Calu3 (cell line): ENCODE measurements at regions not wholly inside any gene's neighbourhood (a gene's known extent, or its start where the extent isn't known, plus 50 kb on each side); places are given as distances from the start of the nearest gene placed in this dataset.

Experiments
- BruUV-seq: library from RNA; stranded (reverse); fragments of 400-500 nt; replicated peaks from 2 replicates; lab custom pipeline; 2021; lab: Mats Ljungman, UMichigan
- CTCF ChIA-PET: fragments of 300-600 bp; sonication (Branson Sonifier 250); formaldehyde crosslinking; loops from one replicate; lab custom pipeline; 2022; ENCODE audit warnings: antibody characterized with exemption; lab: Charles Lee
- DNase-seq: peaks from one replicate; pipeline ENCODE4 v3.0.0; 2022
- H3K27ac Mint-ChIP-seq: one replicate; pipeline ENCODE4 v1.8.0; 2022; ENCODE audit warnings: mixed read lengths; ENCODE audit not compliant: unreplicated experiment
- H3K27me3 Mint-ChIP-seq: one replicate; pipeline ENCODE4 v1.8.0; 2022; ENCODE audit warnings: mixed read lengths; ENCODE audit not compliant: unreplicated experiment
- H3K36me3 Mint-ChIP-seq: one replicate; pipeline ENCODE4 v1.8.0; 2022; ENCODE audit warnings: mild to moderate bottlenecking, moderate library complexity, mixed read lengths; ENCODE audit not compliant: insufficient read depth, unreplicated experiment
- H3K4me1 Mint-ChIP-seq: one replicate; pipeline ENCODE4 v1.8.0; 2022; ENCODE audit warnings: mild to moderate bottlenecking, low read depth, mixed read lengths; ENCODE audit not compliant: unreplicated experiment
- H3K4me3 Mint-ChIP-seq: one replicate; pipeline ENCODE4 v1.8.0; 2022; ENCODE audit warnings: mild to moderate bottlenecking, low read depth, moderate library complexity, mixed read lengths; ENCODE audit not compliant: unreplicated experiment
- H3K9me3 Mint-ChIP-seq: one replicate; pipeline ENCODE4 v1.8.0; 2022; ENCODE audit warnings: low read depth, mixed read lengths; ENCODE audit not compliant: unreplicated experiment
- CTCF ChIP-seq: fragments of 200-600 bp; IDR thresholded peaks from one replicate; pipeline ENCODE4 v1.8.0; 2022; ENCODE audit warnings: antibody characterized with exemption; ENCODE audit not compliant: unreplicated experiment
- intact Hi-C: fragments of 100-400 bp; cut with micrococcal nuclease; formaldehyde crosslinking; loops from one replicate; pipeline ENCODE4 v1.10.0; 2022; ENCODE audit not compliant: unreplicated experiment

DNA sequence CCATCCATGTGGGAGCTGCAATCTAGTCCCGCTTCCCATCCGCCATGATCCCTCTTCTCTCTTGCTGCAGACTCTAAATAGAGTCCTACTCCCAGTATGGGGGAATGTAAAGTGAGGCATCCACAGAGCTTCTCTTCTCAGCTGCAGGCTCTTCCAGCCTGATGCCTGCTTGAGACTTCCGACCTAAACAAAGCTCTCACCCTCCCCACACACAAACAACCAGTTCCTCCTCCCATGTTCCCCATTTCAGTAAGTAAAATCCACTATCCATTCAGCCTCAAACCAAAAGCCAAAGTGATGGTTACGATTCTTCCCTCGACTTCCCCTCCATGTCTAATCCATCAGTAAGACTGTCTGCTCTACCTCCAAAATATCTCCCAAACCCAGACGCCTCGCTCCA lies 108.2 kb upstream of the NFE2L3 start:
- no peak for TF ChIP-seq CTCF
- no peaks in the 10 kb centered on the region for H3K36me3 Mint-ChIP-seq
- H3K4me1 Mint-ChIP-seq: peaks cover 8% of the 10 kb centered on the region
- peaks cover 52% of the 10 kb centered on the region for H3K27me3 Mint-ChIP-seq
- intact Hi-C loops: no loop called here
- no peak overlapping the region for H3K27ac Mint-ChIP-seq
- CTCF ChIA-PET: interaction anchor here (1.3 kb wide), 1 partner anchor 326 kb away, joined by 3 read pairs; no protein-coding TSS in a partner anchor
- DNase-seq: no peak
- no TSS peak for BruUV-seq
- no peak overlapping the region for H3K4me3 Mint-ChIP-seq
- H3K9me3 Mint-ChIP-seq: no peaks in the 10 kb centered on the region

GRCh38 chr7:26044320-26044719 lies 107.7 kb upstream of the NFE2L3 start:
- intact Hi-C loops: no loop called here
- peaks cover 13% of the 10 kb centered on the region for H3K4me1 Mint-ChIP-seq
- BruUV-seq: no TSS peak
- H3K27ac Mint-ChIP-seq: no peak overlapping the region
- no peak for DNase-seq
- no peak overlapping the region for H3K4me3 Mint-ChIP-seq
- H3K9me3 Mint-ChIP-seq: no peaks in the 10 kb centered on the region
- H3K36me3 Mint-ChIP-seq: no peaks in the 10 kb centered on the region
- CTCF ChIA-PET: no interaction called here
- TF ChIP-seq CTCF: no peak
- peaks cover 47% of the 10 kb centered on the region for H3K27me3 Mint-ChIP-seq

GRCh38 chr7:26046150-26046549 lies 105.8 kb upstream of the NFE2L3 start:
- no peaks in the 10 kb centered on the region for H3K9me3 Mint-ChIP-seq
- peaks cover 29% of the 10 kb centered on the region for H3K27me3 Mint-ChIP-seq
- intact Hi-C loops: no loop called here
- no peaks in the 10 kb centered on the region for H3K36me3 Mint-ChIP-seq
- peaks cover 19% of the 10 kb centered on the region for H3K4me1 Mint-ChIP-seq
- no peak for TF ChIP-seq CTCF
- no TSS peak for BruUV-seq
- no peak overlapping the region for H3K4me3 Mint-ChIP-seq
- CTCF ChIA-PET: no interaction called here
- H3K27ac Mint-ChIP-seq: no peak overlapping the region
- DNase-seq: peak; percentile 26

DNA sequence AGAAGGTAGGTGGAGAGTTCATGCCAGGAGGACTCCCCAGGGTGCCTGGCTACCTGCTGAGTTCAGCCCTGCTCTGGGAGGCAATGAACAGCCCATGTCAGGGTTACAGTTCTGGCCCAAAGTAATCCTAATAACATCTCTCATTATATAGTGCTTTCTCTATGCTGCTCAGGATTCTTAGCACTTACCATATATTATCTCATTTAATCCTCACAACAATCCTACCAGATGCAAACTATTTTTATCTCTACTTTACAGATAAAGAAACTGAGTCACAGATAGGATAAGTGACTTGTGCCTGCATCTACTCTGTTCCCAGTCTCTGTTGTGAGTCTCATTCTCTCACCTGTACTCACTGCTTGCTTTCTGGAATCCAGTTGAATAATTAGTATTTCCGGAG lies 105.1 kb upstream of the NFE2L3 start:
- CTCF ChIA-PET: interaction anchor here (0.6 kb wide), 1 partner anchor 12 kb away, joined by 3 read pairs; no protein-coding TSS in a partner anchor

More for the DNA sequence above, 105.1 kb upstream of the NFE2L3 start:
- no peak overlapping the region for H3K27ac Mint-ChIP-seq
- TF ChIP-seq CTCF: no peak
- H3K9me3 Mint-ChIP-seq: peaks cover 4% of the 10 kb centered on the region
- BruUV-seq: no TSS peak
- no peak for DNase-seq
- no peaks in the 10 kb centered on the region for H3K36me3 Mint-ChIP-seq
- H3K27me3 Mint-ChIP-seq: peaks cover 23% of the 10 kb centered on the region
- no peak overlapping the region for H3K4me3 Mint-ChIP-seq
- intact Hi-C loops: no loop called here
- H3K4me1 Mint-ChIP-seq: peaks cover 19% of the 10 kb centered on the region
